GM12874 (cell line): ENCODE measurements at regions not wholly inside any gene's neighbourhood (a gene's known extent, or its start where the extent isn't known, plus 50 kb on each side); places are given as distances from the start of the nearest gene placed in this dataset.

Source experiments
- CTCF ChIP-seq: IDR thresholded peaks from 2 replicates; pipeline ENCODE4 v1.5.1; 2011; ENCODE audit warnings: low read depth, mild to moderate bottlenecking, control low read depth, low read length, moderate library complexity; ENCODE audit not compliant: insufficient read depth

- TF ChIP-seq CTCF = no peak
Observed at GRCh38 chr1:221206076-221206475, 326.8 kb downstream of the HLX start.

GRCh38 chr1:221212926-221213325 lies 333.7 kb downstream of the HLX start:
- TF ChIP-seq CTCF = no peak

GRCh38 chr1:221217029-221217428 lies 337.8 kb downstream of the HLX start:
- TF ChIP-seq CTCF = no peak

GRCh38 chr1:221223281-221223680 lies 344.0 kb downstream of the HLX start:
- TF ChIP-seq CTCF = no peak

- no peak for TF ChIP-seq CTCF
Observed at GRCh38 chr1:221227460-221227859, 348.2 kb downstream of the HLX start.

- TF ChIP-seq CTCF = no peak
Observed at GRCh38 chr1:221227872-221228337, 348.7 kb downstream of the HLX start.

GRCh38 chr1:221228594-221228993 lies 349.4 kb downstream of the HLX start:
- TF ChIP-seq CTCF = no peak

- TF ChIP-seq CTCF = no peak
Observed at GRCh38 chr1:221230605-221231004, 351.4 kb downstream of the HLX start.
